Activated T-cell treated with anti-CD3 and anti-CD28 coated beads, Interleukin-2, amount 50 U/mL, for 4 hours (primary cell): ENCODE measurements at regions not wholly inside any gene's neighbourhood (a gene's known extent, or its start where the extent isn't known, plus 50 kb on each side); places are given as distances from the start of the nearest gene placed in this dataset.

Experiments
- ATAC-seq, 2 donors: fragments of 200-7000 bp; cut with Tn5 transposase; one replicate each; pipeline ENCODE4 v1.10.0; 2021
- DNase-seq: peaks from one replicate; pipeline ENCODE4 v3.0.0-alpha.2; 2020
- H3K27me3 Mint-ChIP-seq: one replicate; pipeline ENCODE4 v1.8.0; 2021; ENCODE audit warnings: low read depth, mixed read lengths
- H3K36me3 Mint-ChIP-seq: one replicate; pipeline ENCODE4 v1.8.0; 2022; ENCODE audit warnings: mixed read lengths; ENCODE audit not compliant: insufficient read depth
- H3K4me1 Mint-ChIP-seq: one replicate; pipeline ENCODE4 v1.8.0; 2021; ENCODE audit warnings: low read depth, mixed read lengths
- H3K4me3 Mint-ChIP-seq: one replicate; pipeline ENCODE4 v1.8.0; 2021; ENCODE audit warnings: mild to moderate bottlenecking, moderate library complexity, mixed read lengths
- H3K9me3 Mint-ChIP-seq: one replicate; pipeline ENCODE4 v1.8.0; 2021; ENCODE audit warnings: mixed read lengths

- Mint-ChIP-seq H3K9me3 (peaks cover 4% of the 10 kb centered on the region), H3K36me3 (no peaks in the 10 kb centered on the region), H3K4me3 (no peak overlapping the region), H3K4me1 (no peaks in the 10 kb centered on the region), H3K27me3 (no peaks in the 10 kb centered on the region)
- ATAC-seq: no peak
- DNase-seq: no peak
These were observed 170.0 kb upstream of the TSHZ3 start for GRCh38 chr19:31519256-31519655.

GRCh38 chr19:31519908-31520307 lies 170.7 kb upstream of the TSHZ3 start:
- H3K36me3 Mint-ChIP-seq: no peaks in the 10 kb centered on the region
- DNase-seq (no peak), ATAC-seq (no peak)
- peaks cover 9% of the 10 kb centered on the region for H3K9me3 Mint-ChIP-seq
- H3K4me1 Mint-ChIP-seq: no peaks in the 10 kb centered on the region
- H3K4me3 Mint-ChIP-seq: no peak overlapping the region
- H3K27me3 Mint-ChIP-seq: peaks cover 3% of the 10 kb centered on the region

- H3K9me3 Mint-ChIP-seq: peaks cover 14% of the 10 kb centered on the region
- no peak overlapping the region for H3K4me3 Mint-ChIP-seq
- ATAC-seq (no peak), DNase-seq (no peak)
- H3K27me3 Mint-ChIP-seq: peaks cover 5% of the 10 kb centered on the region
- H3K36me3 Mint-ChIP-seq: no peaks in the 10 kb centered on the region
- H3K4me1 Mint-ChIP-seq: no peaks in the 10 kb centered on the region
These were observed 171.4 kb upstream of the TSHZ3 start for GRCh38 chr19:31520633-31521032.

- no peak for DNase-seq
- H3K27me3 Mint-ChIP-seq: peaks cover 7% of the 10 kb centered on the region
These were observed 176.4 kb upstream of the TSHZ3 start for GRCh38 chr19:31525610-31526147.

GRCh38 chr19:31527443-31527842 lies 178.2 kb upstream of the TSHZ3 start:
- no peaks in the 10 kb centered on the region for H3K4me1 Mint-ChIP-seq
- peaks cover 24% of the 10 kb centered on the region for H3K9me3 Mint-ChIP-seq
- H3K27me3 Mint-ChIP-seq: peaks cover 14% of the 10 kb centered on the region
- ATAC-seq (no peak), DNase-seq (no peak)
- H3K4me3 Mint-ChIP-seq: no peak overlapping the region
- no peaks in the 10 kb centered on the region for H3K36me3 Mint-ChIP-seq

More at GRCh38 chr19:31525610-31526147, 176.4 kb upstream of the TSHZ3 start:
- no peak overlapping the region for H3K4me3 Mint-ChIP-seq
- no peaks in the 10 kb centered on the region for H3K4me1 Mint-ChIP-seq
- peaks cover 28% of the 10 kb centered on the region for H3K9me3 Mint-ChIP-seq
- H3K36me3 Mint-ChIP-seq: no peaks in the 10 kb centered on the region
- ATAC-seq: no peak

GRCh38 chr19:31528261-31528660 lies 179.0 kb upstream of the TSHZ3 start:
- peaks cover 24% of the 10 kb centered on the region for H3K9me3 Mint-ChIP-seq
- H3K4me3 Mint-ChIP-seq: no peak overlapping the region
- no peaks in the 10 kb centered on the region for H3K4me1 Mint-ChIP-seq
- ATAC-seq: no peak
- peaks cover 14% of the 10 kb centered on the region for H3K27me3 Mint-ChIP-seq
- H3K36me3 Mint-ChIP-seq: no peaks in the 10 kb centered on the region
- DNase-seq: no peak

GRCh38 chr19:31529121-31529520 lies 179.9 kb upstream of the TSHZ3 start:
- H3K4me3 Mint-ChIP-seq: no peak overlapping the region
- no peaks in the 10 kb centered on the region for H3K4me1 Mint-ChIP-seq
- DNase-seq (no peak), ATAC-seq (no peak)
- H3K36me3 Mint-ChIP-seq: no peaks in the 10 kb centered on the region
- H3K27me3 Mint-ChIP-seq: peaks cover 14% of the 10 kb centered on the region
- peaks cover 24% of the 10 kb centered on the region for H3K9me3 Mint-ChIP-seq

GRCh38 chr19:31530781-31531180 lies 181.5 kb upstream of the TSHZ3 start:
- DNase-seq: no peak
- Mint-ChIP-seq H3K36me3 (no peaks in the 10 kb centered on the region), H3K27me3 (peaks cover 13% of the 10 kb centered on the region), H3K4me3 (no peak overlapping the region), H3K9me3 (peaks cover 12% of the 10 kb centered on the region), H3K4me1 (no peaks in the 10 kb centered on the region)
- ATAC-seq: no peak

GRCh38 chr19:31531326-31531725 lies 182.1 kb upstream of the TSHZ3 start:
- Mint-ChIP-seq H3K36me3 (no peaks in the 10 kb centered on the region), H3K4me1 (no peaks in the 10 kb centered on the region), H3K27me3 (peaks cover 13% of the 10 kb centered on the region), H3K4me3 (no peak overlapping the region), H3K9me3 (peaks cover 7% of the 10 kb centered on the region)
- ATAC-seq (no peak), DNase-seq (no peak)

- no peaks in the 10 kb centered on the region for H3K4me1 Mint-ChIP-seq
- peaks cover 12% of the 10 kb centered on the region for H3K27me3 Mint-ChIP-seq
- DNase-seq (no peak), ATAC-seq (no peak)
- H3K36me3 Mint-ChIP-seq: no peaks in the 10 kb centered on the region
- H3K9me3 Mint-ChIP-seq: peaks cover 2% of the 10 kb centered on the region
- no peak overlapping the region for H3K4me3 Mint-ChIP-seq
These were observed 182.8 kb upstream of the TSHZ3 start for GRCh38 chr19:31532034-31532433.

- Mint-ChIP-seq H3K4me1 (no peaks in the 10 kb centered on the region), H3K36me3 (no peaks in the 10 kb centered on the region), H3K9me3 (peaks cover 5% of the 10 kb centered on the region), H3K4me3 (no peak overlapping the region), H3K27me3 (peaks cover 11% of the 10 kb centered on the region)
- no peak for ATAC-seq
- DNase-seq: no peak
These were observed 183.9 kb upstream of the TSHZ3 start for GRCh38 chr19:31533114-31533513.

GRCh38 chr19:31534231-31534630 lies 185.0 kb upstream of the TSHZ3 start:
- peaks cover 11% of the 10 kb centered on the region for H3K27me3 Mint-ChIP-seq
- peaks cover 7% of the 10 kb centered on the region for H3K9me3 Mint-ChIP-seq
- no peak overlapping the region for H3K4me3 Mint-ChIP-seq
- ATAC-seq: no peak
- no peaks in the 10 kb centered on the region for H3K4me1 Mint-ChIP-seq
- DNase-seq: no peak
- no peaks in the 10 kb centered on the region for H3K36me3 Mint-ChIP-seq

GRCh38 chr19:31534786-31535657 lies 185.8 kb upstream of the TSHZ3 start:
- H3K36me3 Mint-ChIP-seq: no peaks in the 10 kb centered on the region
- ATAC-seq (no peak), DNase-seq (no peak)
- H3K27me3 Mint-ChIP-seq: peaks cover 11% of the 10 kb centered on the region
- no peak overlapping the region for H3K4me3 Mint-ChIP-seq
- H3K4me1 Mint-ChIP-seq: no peaks in the 10 kb centered on the region
- H3K9me3 Mint-ChIP-seq: peaks cover 7% of the 10 kb centered on the region

- ATAC-seq: no peak
- Mint-ChIP-seq H3K4me3 (no peak overlapping the region), H3K9me3 (peaks cover 7% of the 10 kb centered on the region), H3K27me3 (peaks cover 11% of the 10 kb centered on the region), H3K36me3 (no peaks in the 10 kb centered on the region), H3K4me1 (no peaks in the 10 kb centered on the region)
- no peak for DNase-seq
These were observed 186.6 kb upstream of the TSHZ3 start for GRCh38 chr19:31535691-31536460.
